Subcutaneous abdominal adipose tissue (tissue), 5 donors: ENCODE measurements at regions not wholly inside any gene's neighbourhood (a gene's known extent, or its start where the extent isn't known, plus 50 kb on each side); places are given as distances from the start of the nearest gene placed in this dataset.
A peak's percentile ranks its signal among the peaks of the same experiment; 100 is the strongest.

Source experiments
- H3K27ac ChIP-seq: one replicate; pipeline ENCODE4 v1.7.0; 2013; ENCODE audit warnings: low read depth, mild to moderate bottlenecking, inconsistent platforms, low read length, moderate library complexity
- H3K27me3 ChIP-seq, 5 donors: one replicate each; pipeline ENCODE4 v1.7.0; 2013; ENCODE audit warnings: low read length in 5 of 5, inconsistent platforms in 1 of 5; ENCODE audit not compliant: control insufficient read depth in 5 of 5, insufficient read depth in 4 of 5
- H3K36me3 ChIP-seq, 5 donors: one replicate each; pipeline ENCODE4 v1.7.0; 2013; ENCODE audit warnings: low read length in 5 of 5; ENCODE audit not compliant: control insufficient read depth in 5 of 5, insufficient read depth in 5 of 5
- H3K4me1 ChIP-seq, 5 donors: one replicate each; pipeline ENCODE4 v1.7.0; 2013; ENCODE audit warnings: low read length in 5 of 5, mild to moderate bottlenecking in 3 of 5, moderate library complexity in 1 of 5; ENCODE audit not compliant: control insufficient read depth in 5 of 5, insufficient read depth in 5 of 5
- H3K4me3 ChIP-seq, 5 donors: one replicate each; pipeline ENCODE4 v1.7.0; 2013; ENCODE audit warnings: low read length in 5 of 5, low read depth in 1 of 5
- H3K9ac ChIP-seq, 5 donors: one replicate each; pipeline ENCODE4 v1.7.0; 2013; ENCODE audit warnings: low read length in 5 of 5, mild to moderate bottlenecking in 4 of 5, moderate library complexity in 3 of 5
- H3K9me3 ChIP-seq, 5 donors: one replicate each; pipeline ENCODE4 v1.7.0; 2013; ENCODE audit warnings: low read length in 5 of 5; ENCODE audit not compliant: control insufficient read depth in 5 of 5
- donor health status: healthy.
- donor health status: healthy.
- donor health status: healthy.
- donor health status: healthy.
- donor health status: healthy.

DNA sequence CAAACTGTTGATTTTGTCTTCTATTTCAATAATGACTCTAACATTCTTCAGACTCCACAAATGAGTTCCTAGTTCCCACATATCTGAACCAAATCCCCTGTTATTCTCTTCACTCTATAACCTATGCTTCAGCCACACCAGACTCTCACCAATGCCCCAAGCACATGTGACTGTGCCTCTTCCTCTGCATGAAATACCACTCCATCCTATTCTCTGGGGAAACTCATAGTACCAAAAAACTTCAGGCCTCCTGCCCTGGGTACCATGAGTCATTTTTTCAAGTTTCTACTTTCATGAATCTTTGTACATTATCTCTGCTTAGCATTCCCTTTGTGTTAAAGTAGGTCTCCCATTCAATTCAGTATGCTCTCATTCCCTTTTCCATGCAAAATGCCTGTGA, 353.2 kb downstream of the ZEB2 start:
- Histone ChIP-seq H3K27me3 (no peaks in the 10 kb centered on the region), H3K4me3 (no peak overlapping the region), H3K9ac (no peak overlapping the region), H3K36me3 (no peaks in the 10 kb centered on the region), H3K4me1 (no peaks in the 10 kb centered on the region), H3K27ac (no peak overlapping the region), H3K9me3 (no peaks in the 10 kb centered on the region)

GRCh38 chr2:144165599-144166250, 354.2 kb downstream of the ZEB2 start:
- Histone ChIP-seq H3K4me3 (no peak overlapping the region), H3K27ac (no peak overlapping the region), H3K9me3 (no peaks in the 10 kb centered on the region), H3K27me3 (no peaks in the 10 kb centered on the region), H3K4me1 (no peaks in the 10 kb centered on the region), H3K36me3 (no peaks in the 10 kb centered on the region), H3K9ac (no peak overlapping the region)

DNA sequence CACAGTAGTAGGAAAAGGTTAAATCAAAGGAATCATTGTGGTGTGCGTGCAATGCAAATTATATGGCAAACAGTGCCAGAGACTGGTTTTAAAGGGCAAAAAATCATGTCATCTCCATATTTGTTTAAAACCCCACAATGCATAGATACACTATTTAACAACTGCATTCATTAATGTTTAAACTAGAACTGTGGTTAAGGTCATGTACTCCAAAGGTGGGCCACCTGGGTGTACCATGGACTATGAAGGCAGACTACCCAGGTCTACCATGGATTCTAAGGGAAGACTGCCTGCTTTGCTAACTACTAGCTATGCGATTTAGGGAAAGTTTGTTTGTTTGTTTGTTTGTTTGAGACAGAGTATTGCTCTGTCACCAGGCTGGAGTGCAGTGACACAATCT, 356.3 kb downstream of the ZEB2 start:
- H3K36me3 ChIP-seq: no peaks in the 10 kb centered on the region
- H3K9ac ChIP-seq: no peak overlapping the region
- no peaks in the 10 kb centered on the region for H3K27me3 ChIP-seq
- H3K4me1 ChIP-seq: no peaks in the 10 kb centered on the region
- H3K9me3 ChIP-seq: no peaks in the 10 kb centered on the region
- H3K27ac ChIP-seq: no peak overlapping the region
- H3K4me3 ChIP-seq: no peak overlapping the region

DNA sequence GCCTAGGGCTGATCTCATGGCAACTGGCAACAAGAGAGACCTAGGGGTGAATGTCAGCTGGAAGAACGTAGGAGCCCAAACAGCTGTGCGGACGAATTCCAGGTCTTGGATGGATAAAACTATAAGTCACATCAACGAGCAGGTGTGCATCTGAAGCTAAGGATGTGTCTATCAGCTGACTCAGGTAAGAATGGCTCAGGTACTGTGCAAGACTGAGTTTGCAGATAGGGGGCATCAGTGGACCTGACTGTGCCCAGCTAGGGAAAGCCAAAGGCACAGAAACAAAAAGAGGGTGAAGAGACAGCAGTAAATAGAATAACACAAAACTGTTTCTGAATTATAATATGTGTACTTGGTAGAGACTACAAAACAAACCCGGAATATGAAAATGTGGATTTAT, 357.3 kb downstream of the ZEB2 start:
- H3K4me3 ChIP-seq: no peak overlapping the region
- no peak overlapping the region for H3K9ac ChIP-seq
- H3K27me3 ChIP-seq: no peaks in the 10 kb centered on the region
- no peaks in the 10 kb centered on the region for H3K4me1 ChIP-seq
- no peaks in the 10 kb centered on the region for H3K9me3 ChIP-seq
- no peak overlapping the region for H3K27ac ChIP-seq
- no peaks in the 10 kb centered on the region for H3K36me3 ChIP-seq

DNA sequence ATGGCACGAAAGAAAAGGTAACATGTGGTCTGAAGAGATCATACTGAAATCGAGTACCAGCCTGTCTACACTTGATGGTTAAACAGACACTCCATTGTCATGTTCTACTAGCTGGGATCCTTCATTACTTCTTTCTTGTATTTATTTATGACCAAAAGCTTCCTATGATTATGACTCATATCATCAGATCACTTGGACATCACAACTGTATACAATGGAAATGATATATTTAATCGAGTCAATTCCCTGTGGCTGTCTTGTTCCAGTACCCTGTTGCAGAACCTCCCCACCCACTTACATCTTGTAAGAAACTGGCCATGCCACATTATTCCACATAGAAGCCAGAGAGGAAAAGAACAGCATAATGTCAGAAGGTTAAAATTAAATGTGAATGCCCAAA, 358.9 kb downstream of the ZEB2 start:
- Histone ChIP-seq H3K36me3 (no peaks in the 10 kb centered on the region), H3K4me3 (no peak overlapping the region), H3K9me3 (no peaks in the 10 kb centered on the region), H3K27ac (no peak overlapping the region), H3K27me3 (no peaks in the 10 kb centered on the region), H3K4me1 (no peaks in the 10 kb centered on the region), H3K9ac (no peak overlapping the region)

GRCh38 chr2:144159240-144159639, 360.7 kb downstream of the ZEB2 start:
- Histone ChIP-seq H3K9ac (no peak overlapping the region), H3K36me3 (no peaks in the 10 kb centered on the region), H3K9me3 (no peaks in the 10 kb centered on the region), H3K27me3 (no peaks in the 10 kb centered on the region), H3K4me3 (no peak overlapping the region), H3K4me1 (peaks cover 0 to 6% (median 0%) of the 10 kb centered on the region in 5 donors), H3K27ac (no peak overlapping the region)

DNA sequence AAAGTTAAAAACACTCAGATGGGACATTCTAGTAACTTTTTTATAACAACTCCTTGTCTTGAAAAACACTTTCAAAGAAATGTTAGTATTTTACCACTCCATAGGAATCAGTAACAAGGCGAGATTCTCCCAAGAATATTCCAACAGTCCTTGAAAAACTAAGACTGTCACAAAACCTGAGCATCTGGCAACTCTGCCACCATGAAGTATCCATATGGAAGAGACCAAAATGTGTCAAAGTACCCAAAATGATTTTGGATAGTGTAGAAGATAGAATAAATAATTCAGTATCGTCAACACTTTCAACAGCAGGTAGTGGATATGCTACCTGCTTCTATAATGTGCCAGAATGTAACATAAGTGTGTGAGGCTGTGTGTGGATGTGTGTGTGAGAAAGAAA, 361.8 kb downstream of the ZEB2 start:
- Histone ChIP-seq H3K27ac (no peak overlapping the region), H3K36me3 (no peaks in the 10 kb centered on the region)

GRCh38 chr2:144156736-144157640, 362.9 kb downstream of the ZEB2 start:
- H3K36me3 ChIP-seq: no peaks in the 10 kb centered on the region
- no peaks in the 10 kb centered on the region for H3K9me3 ChIP-seq
- no peak overlapping the region for H3K27ac ChIP-seq
- no peaks in the 10 kb centered on the region for H3K27me3 ChIP-seq
- H3K4me3 ChIP-seq: no peak overlapping the region
- no peak overlapping the region for H3K9ac ChIP-seq
- H3K4me1 ChIP-seq: peaks cover 0 to 9% (median 2%) of the 10 kb centered on the region in 5 donors

More for the DNA sequence above, 361.8 kb downstream of the ZEB2 start:
- Histone ChIP-seq H3K27me3 (no peaks in the 10 kb centered on the region), H3K4me1 (peaks cover 0 to 9% (median 2%) of the 10 kb centered on the region in 5 donors), H3K4me3 (no peak overlapping the region), H3K9ac (no peak overlapping the region), H3K9me3 (no peaks in the 10 kb centered on the region)

- Histone ChIP-seq H3K4me1 (peaks cover 0 to 9% (median 2%) of the 10 kb centered on the region in 5 donors), H3K9ac (no peak overlapping the region), H3K27ac (peak overlapping the region; percentile 32), H3K9me3 (no peaks in the 10 kb centered on the region), H3K4me3 (no peak overlapping the region), H3K27me3 (no peaks in the 10 kb centered on the region), H3K36me3 (no peaks in the 10 kb centered on the region)
Measured at GRCh38 chr2:144154205-144154604, 365.7 kb downstream of the ZEB2 start.

- Histone ChIP-seq H3K36me3 (no peaks in the 10 kb centered on the region), H3K4me3 (no peak overlapping the region), H3K4me1 (peaks cover 0 to 9% (median 2%) of the 10 kb centered on the region in 5 donors), H3K27me3 (no peaks in the 10 kb centered on the region), H3K27ac (no peak overlapping the region), H3K9ac (no peak overlapping the region), H3K9me3 (no peaks in the 10 kb centered on the region)
Measured at GRCh38 chr2:144152817-144153271, 367.1 kb downstream of the ZEB2 start.
